ENCODE measurements at regions not wholly inside any gene's neighbourhood (a gene's known extent, or its start where the extent isn't known, plus 50 kb on each side); places are given as distances from the start of the nearest gene placed in this dataset.

DNA sequence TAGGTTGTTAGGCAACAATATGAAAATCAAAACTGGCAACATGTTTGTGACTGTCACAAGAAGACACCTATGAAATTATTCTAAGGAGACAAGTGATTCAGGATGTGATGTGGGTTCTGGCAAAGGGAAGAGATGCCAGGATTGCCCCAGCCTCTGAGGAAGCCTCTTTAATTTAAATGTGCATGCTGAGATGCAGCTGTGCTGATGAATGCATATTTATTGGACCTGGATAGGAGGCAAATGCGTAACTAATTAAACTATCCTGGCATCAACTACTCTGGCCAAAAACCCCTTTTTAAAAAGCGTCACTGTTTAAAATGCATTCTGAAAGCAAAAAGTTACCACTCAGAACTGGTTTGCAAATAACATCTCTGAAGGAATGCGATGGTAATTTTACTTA lies 176.5 kb upstream of the DPH6 start:
- ChIA-PET RAD21 (ENCODE audit: unreplicated experiment) (no interaction called here), POLR2A (no interaction called here), CTCF (interaction anchor here (0.6 kb wide), 1 partner anchor 40 kb away, joined by 3 read pairs; no protein-coding TSS in a partner anchor), SMC1A (ENCODE audit: uncharacterized antibody, unreplicated experiment) (interaction anchor here (1.1 kb wide), 1 partner anchor 11 kb away, joined by 3 read pairs; no protein-coding TSS in a partner anchor)
- Histone ChIP-seq H3K27me3 (replicated peaks in 1 of 2; ENCODE audit: control insufficient read depth in 2 of 2, insufficient read depth in 2 of 2, low read length in 1 of 2) (no peaks in the 10 kb centered on the region; a peak in 1 of 4 replicates), H3K4me2 (ENCODE audit: control insufficient read depth, insufficient read depth) (no peak overlapping the region), H3K27ac (ENCODE audit: control insufficient read depth, insufficient read depth) (no peak overlapping the region), H3K36me3 (ENCODE audit: control insufficient read depth in 2 of 2, insufficient read depth in 2 of 2, low read length in 1 of 2) (no peaks in the 10 kb centered on the region), H3K79me2 (ENCODE audit: control insufficient read depth, insufficient read depth, low read length) (no peaks in the 10 kb centered on the region), H2AFZ (ENCODE audit: control insufficient read depth, low read depth, low read length) (no peak overlapping the region), H3K9me3 (replicated peaks; ENCODE audit: control insufficient read depth, insufficient read depth, low read length) (no peaks in the 10 kb centered on the region), H3K4me1 (ENCODE audit: control insufficient read depth, insufficient read depth, low read length) (no peaks in the 10 kb centered on the region), H3K4me3 (no peak overlapping the region), H3K9ac (ENCODE audit: control insufficient read depth, insufficient read depth, low read length) (no peak overlapping the region), H4K20me1 (ENCODE audit: control insufficient read depth, insufficient read depth) (no peaks in the 10 kb centered on the region)
- in situ Hi-C loops (cut with MboI) (no loop called here), intact Hi-C loops (cut with micrococcal nuclease; ENCODE audit: unreplicated experiment) (no loop called here)
- ATAC-seq = no peak
- no peak for FAIRE-seq
- TF ChIP-seq SIN3A (IDR thresholded peaks at IDR 0.05; ENCODE audit: low read depth, low read length) = no peak
- TF ChIP-seq RUNX3 (IDR thresholded peaks at IDR 0.05; ENCODE audit: low read length) = no peak
- no peak for DNase-seq (ENCODE audit: low read depth, low spot score)
- 61% methylated on average over 3 of the region's 3 CpGs for WGBS (ENCODE audit: insufficient coverage, insufficient replicate concordance, low lambda C conversion rate, missing lambda C conversion rate)
- BruUV-seq (replicated peaks) = no TSS peak

- H3K27me3 ChIP-seq (replicated peaks in 1 of 2; ENCODE audit: control insufficient read depth in 2 of 2, insufficient read depth in 2 of 2, low read length in 1 of 2) = no peaks in the 10 kb centered on the region; a peak in 1 of 4 replicates
- ChIA-PET CTCF (interaction anchor here (0.6 kb wide), 1 partner anchor 1160 kb away, joined by 3 read pairs; no protein-coding TSS in a partner anchor), SMC1A (ENCODE audit: uncharacterized antibody, unreplicated experiment) (interaction anchor here (1.1 kb wide), 1 partner anchor 10 kb away, joined by 3 read pairs; no protein-coding TSS in a partner anchor), POLR2A (no interaction called here), RAD21 (ENCODE audit: unreplicated experiment) (no interaction called here)
- no TSS peak for BruUV-seq (replicated peaks)
- WGBS (ENCODE audit: insufficient coverage, insufficient replicate concordance, low lambda C conversion rate, missing lambda C conversion rate) = 0% methylated on average over 5 of the region's 5 CpGs
- no peak overlapping the region for H3K27ac ChIP-seq (ENCODE audit: control insufficient read depth, insufficient read depth)
- H3K9me3 ChIP-seq (replicated peaks; ENCODE audit: control insufficient read depth, insufficient read depth, low read length) = no peaks in the 10 kb centered on the region
- no peak overlapping the region for H3K4me3 ChIP-seq
- intact Hi-C loops (cut with micrococcal nuclease; ENCODE audit: unreplicated experiment) (no loop called here), in situ Hi-C loops (cut with MboI) (no loop called here)
- ATAC-seq (no peak), FAIRE-seq (no peak), DNase-seq (ENCODE audit: low read depth, low spot score) (no peak)
- H3K4me1 ChIP-seq (ENCODE audit: control insufficient read depth, insufficient read depth, low read length) = no peaks in the 10 kb centered on the region
- H3K36me3 ChIP-seq (ENCODE audit: control insufficient read depth in 2 of 2, insufficient read depth in 2 of 2, low read length in 1 of 2) = no peaks in the 10 kb centered on the region
- H2AFZ ChIP-seq (ENCODE audit: control insufficient read depth, low read depth, low read length) = no peak overlapping the region
- no peak overlapping the region for H3K9ac ChIP-seq (ENCODE audit: control insufficient read depth, insufficient read depth, low read length)
- H3K4me2 ChIP-seq (ENCODE audit: control insufficient read depth, insufficient read depth) = no peak overlapping the region
- H3K79me2 ChIP-seq (ENCODE audit: control insufficient read depth, insufficient read depth, low read length) = no peaks in the 10 kb centered on the region
- H4K20me1 ChIP-seq (ENCODE audit: control insufficient read depth, insufficient read depth) = no peaks in the 10 kb centered on the region
- TF ChIP-seq GABPA (IDR thresholded peaks at IDR 0.05; ENCODE audit: low read depth) = no peak
- TF ChIP-seq HCFC1 (IDR thresholded peaks at IDR 0.05; ENCODE audit: low read length) = no peak
- no peak for TF ChIP-seq MAX (IDR thresholded peaks at IDR 0.05; ENCODE audit: low read depth, low read length)
- TF ChIP-seq DPF2 (IDR thresholded peaks at IDR 0.05) = no peak
- TF ChIP-seq E4F1 (IDR thresholded peaks at IDR 0.05; ENCODE audit: borderline replicate concordance, partially characterized antibody) = no peak
- no peak for TF ChIP-seq ATF3 (IDR thresholded peaks at IDR 0.05; ENCODE audit: borderline replicate concordance, extremely low read depth, low read depth, low read length)
- TF ChIP-seq, protein P1, sequence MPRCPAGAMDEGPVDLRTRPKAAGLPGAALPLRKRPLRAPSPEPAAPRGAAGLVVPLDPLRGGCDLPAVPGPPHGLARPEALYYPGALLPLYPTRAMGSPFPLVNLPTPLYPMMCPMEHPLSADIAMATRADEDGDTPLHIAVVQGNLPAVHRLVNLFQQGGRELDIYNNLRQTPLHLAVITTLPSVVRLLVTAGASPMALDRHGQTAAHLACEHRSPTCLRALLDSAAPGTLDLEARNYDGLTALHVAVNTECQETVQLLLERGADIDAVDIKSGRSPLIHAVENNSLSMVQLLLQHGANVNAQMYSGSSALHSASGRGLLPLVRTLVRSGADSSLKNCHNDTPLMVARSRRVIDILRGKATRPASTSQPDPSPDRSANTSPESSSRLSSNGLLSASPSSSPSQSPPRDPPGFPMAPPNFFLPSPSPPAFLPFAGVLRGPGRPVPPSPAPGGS (IDR thresholded peaks at IDR 0.05; ENCODE audit: borderline replicate concordance, insufficient read depth, low read depth, low read length, poor library complexity, severe bottlenecking) = no peak
- TF ChIP-seq SUPT20H (IDR thresholded peaks at IDR 0.05; ENCODE audit: borderline replicate concordance, control insufficient read depth, low read depth, low read length) = no peak
- TF ChIP-seq ATF7 (IDR thresholded peaks at IDR 0.05; ENCODE audit: low read depth) = no peak
Measured at GRCh38 chr15:35723120-35723847, 177.3 kb upstream of the DPH6 start.

Data from GM12878 (cell line).